GM18499 (cell line): ENCODE measurements at regions not wholly inside any gene's neighbourhood (a gene's known extent, or its start where the extent isn't known, plus 50 kb on each side); places are given as distances from the start of the nearest gene placed in this dataset.

Experiments
- ATAC-seq: cut with Tn5 transposase; IDR thresholded peaks from one replicate; pipeline ENCODE4 v1.9.1; 2021; ENCODE audit warnings: moderate number of reproducible peaks; ENCODE audit not compliant: insufficient read depth, unreplicated experiment

DNA sequence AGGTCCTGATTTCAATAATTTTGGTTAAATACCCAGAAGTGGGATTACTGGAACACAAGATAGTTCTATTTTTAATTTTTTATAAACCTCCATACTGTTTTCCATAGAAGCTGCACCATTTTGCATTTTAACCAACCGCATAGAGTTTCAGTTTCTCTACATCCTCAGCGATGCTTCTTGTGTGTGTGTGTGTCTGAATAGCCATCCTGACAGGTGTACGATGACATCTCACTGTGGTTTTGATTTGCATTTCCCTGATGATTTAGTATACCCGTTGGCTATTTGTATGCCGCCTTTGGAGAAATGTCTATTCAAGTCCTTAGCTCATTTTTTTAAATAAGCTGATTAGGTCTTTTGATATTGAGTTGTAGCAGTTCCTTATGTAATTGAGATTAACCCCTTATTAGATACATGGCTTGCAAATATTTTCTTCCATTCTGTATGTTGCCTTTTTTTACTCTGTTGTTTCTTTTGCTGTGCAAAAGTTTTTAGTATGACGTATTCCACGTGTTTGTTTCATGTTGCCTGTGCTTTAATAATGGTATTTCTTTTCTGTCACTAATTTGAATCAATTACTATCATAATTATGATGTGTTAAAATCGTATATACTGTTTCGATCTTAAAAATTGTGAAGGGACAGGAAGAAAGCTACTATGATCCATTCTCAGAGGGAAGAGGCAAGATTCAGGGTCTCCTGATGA is 227.2 kb upstream of the MON1B start:
- no peak for ATAC-seq

DNA sequence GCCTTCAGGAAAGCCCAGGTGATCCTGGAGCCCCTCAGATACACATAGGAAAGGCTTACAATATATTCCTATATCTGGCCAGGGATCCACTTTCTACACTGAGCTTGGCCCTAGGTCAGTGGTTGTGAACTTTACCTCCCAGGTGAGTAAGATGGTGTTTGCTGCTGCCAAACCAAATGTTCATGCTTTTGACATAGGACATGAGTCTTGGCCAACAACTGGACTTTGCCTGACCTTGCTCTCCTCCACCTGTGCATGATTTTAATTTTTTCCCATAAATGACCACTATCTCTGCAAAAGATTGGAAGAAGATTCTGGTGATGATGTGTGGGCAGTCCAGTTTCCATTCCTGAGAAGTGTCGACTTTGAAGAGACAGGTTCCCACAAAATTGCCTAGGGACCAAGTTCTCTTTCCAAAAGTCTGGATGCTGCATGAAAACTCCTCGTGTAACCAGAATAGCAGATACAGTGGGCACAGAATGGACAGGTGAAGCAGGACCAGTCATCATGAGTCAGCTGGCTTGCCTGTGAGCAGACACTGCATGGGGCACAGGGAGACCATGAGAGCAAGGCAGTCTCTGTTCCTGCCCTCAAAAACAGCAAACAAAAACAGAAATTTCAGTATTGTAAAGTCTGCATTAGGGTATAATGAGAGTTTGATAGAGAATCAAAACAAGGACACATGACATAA is 226.4 kb upstream of the MON1B start:
- ATAC-seq, result no peak

DNA sequence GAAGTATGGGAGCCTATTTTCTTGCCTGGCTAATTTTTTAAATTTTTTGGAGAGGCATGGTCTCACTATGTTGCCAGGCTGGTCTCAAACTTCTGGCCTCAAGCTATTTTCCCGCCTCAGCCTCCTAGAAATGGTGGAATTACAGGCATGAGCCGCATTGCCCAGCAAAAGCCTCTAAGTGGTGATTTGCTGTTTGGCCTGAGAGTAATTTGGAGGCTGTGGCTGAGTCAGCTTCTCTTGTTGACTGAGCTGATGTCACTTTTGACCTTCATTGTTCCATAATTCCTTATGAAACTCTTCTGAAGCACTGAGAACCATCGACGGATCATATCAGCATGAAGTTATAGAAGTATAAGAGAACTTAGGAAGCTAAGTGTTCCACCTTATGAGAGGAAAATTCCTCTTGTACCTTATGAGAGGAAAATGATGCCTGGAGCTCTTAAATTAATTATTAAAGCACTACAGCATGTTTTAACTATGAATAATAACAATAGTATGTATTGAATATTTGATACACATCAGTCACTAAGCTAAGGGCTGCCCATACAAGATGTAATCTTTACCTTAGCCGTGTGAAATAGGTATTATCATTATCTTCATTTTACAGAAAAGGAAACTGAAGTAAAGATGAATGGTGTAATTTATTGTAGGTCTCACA is 220.8 kb upstream of the MON1B start:
- no peak for ATAC-seq

DNA sequence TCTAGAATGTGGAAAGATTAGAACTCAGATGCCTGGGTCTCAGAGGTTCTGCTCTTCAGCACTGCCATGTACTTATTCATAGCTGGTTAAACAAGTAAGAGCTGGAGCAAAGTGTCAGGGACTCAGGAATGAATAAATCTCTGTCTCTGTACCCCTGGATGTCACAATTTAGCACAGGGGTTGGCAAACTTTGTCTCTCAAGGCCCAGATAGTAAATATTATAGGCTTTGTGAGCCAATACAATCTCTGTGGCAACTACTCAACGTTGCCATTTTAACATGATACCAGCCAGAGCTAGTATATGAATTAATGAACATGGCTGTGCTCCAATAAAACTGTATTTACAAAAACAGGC is 220.3 kb upstream of the MON1B start:
- no peak for ATAC-seq

DNA sequence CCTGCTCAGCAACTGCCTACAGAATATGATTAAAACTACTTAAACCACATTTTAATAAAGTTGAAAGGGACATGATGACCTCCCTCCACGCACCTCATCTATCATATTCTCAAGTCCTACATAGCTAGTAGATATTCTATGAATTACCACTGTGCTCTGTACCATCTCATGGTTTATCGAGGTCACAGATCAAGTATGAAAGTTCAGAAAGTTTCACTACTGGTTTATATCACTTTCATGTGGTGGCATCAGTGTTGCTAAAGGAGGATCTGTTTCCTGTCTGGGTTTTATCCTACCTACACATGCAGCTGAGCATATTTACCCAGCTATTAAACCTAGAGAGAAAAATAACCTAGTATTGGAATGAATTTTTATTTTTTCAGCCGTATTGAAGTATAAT is 214.9 kb upstream of the MON1B start:
- ATAC-seq, result peak; percentile 98

DNA sequence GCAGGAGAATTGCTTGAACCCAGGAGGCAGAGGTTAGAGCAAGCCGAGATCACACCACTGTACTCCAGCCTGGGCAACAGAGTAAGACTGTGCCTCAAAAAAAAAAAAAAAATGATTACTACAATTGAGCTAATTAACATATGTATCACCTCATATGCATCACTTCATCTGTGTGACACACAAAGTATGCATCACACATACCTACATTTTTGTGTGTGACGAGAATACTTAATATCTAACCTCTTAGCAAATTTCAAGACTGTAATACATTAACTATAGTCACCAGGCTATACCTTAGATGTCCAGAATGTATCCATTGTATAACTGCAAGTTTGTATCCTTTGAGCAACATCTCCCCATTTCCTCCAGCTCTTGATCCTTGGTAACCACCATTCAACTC is 214.2 kb upstream of the MON1B start:
- no peak for ATAC-seq

DNA sequence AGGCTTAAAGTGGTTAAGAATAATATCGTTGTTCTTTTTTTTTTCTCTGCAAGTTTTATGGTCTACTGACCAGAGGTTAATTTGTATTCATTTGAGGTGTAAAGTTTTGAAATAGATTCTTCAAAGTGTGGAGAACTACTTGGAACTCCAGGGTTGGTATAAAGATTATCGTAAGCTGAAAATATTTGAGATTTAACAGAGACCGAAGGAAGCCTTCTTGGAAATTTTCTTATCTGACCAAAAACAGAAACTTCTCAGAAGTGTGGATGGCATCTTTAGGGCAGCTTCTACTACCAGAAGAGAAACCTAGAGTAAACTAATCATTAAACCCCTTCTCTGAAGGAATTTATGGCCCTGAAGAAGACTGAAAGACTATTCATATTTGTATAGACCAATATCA is 206.8 kb upstream of the MON1B start:
- no peak for ATAC-seq

DNA sequence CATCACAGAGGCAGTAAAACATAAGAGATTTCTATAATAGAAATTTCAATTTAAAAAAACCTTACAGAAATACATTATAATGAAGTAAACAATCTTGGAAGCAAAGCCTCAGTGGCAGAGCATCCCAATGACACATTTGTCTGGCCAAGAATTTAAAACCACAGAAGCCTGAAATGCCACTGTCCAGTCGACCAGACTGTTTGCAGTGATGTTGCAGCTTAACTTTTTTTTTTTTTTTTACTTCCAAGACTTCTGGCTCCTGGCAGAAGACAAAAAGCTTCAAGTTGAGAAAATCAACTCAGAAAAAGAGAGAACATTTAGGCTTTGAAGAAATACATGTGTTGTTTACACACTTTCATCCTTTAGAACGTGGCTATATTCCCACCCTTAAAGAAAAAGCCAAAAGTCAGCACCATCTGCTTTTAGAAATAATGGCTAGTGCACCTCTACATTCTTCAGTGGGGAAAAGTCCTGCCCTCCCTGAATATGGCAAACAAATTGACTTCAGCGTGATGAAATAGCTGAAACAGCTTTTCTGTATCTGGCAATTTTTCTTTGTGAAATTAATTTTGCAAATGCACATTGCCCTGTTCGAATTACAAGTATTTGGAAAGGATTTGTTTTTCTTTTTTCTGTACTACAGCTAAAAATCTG is 205.5 kb upstream of the MON1B start:
- ATAC-seq, result no peak

DNA sequence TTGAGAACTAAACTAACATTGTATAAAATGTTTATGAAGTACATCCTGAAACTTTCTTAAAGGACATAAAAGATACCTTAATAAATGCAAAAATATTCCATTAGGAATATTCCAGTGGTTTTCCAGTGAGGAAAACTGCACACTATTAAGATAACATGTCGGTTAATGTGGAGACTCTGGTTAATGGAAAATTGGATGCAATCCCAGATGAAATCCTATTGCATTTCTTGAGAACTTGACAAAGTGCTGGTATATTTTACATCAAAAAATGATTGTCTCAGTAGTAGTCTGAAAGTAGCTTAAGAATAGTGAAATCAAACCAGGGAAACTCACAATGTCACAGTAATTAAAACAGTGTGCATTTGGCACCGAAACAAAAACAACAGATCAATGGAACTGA is 202.5 kb upstream of the MON1B start:
- ATAC-seq, result no peak

DNA sequence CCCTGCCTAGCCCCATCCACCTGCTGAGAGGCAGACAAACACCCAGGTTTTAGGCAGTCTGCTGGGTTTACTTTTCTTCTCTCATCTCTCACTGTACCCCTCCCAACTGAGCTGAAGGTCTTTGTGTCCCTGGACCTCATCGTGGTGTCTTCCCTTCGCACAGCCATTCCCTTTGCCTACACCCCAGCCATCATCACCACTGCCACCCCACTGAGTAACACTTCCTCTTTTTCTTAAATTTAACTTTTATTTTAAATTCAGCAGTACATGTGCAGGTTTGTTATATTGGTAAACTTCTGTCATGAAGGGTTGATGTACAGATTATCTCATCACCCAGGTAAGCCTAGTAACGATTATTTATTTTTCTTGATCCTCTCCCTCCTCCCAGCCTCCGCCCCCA is 188.3 kb upstream of the MON1B start:
- no peak for ATAC-seq

DNA sequence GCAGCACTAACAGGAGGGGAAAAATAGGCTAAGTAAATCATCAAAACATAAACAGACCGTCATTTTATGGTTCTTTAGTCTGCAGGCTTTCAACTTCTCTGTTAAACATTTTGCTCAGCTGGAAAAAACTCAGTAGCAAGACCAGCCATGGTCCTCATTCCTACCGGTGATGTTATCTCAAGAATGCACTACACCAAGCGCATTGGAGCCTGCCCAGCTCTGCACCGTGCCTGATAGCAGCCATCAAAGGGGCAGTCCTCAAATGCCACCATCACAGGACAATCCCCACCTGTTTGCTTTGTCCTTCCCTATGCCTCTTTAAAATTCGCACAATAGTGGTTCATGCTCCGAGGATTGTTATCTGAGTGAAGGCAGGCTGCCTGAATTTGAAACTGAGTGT is 181.5 kb upstream of the MON1B start:
- no peak for ATAC-seq

DNA sequence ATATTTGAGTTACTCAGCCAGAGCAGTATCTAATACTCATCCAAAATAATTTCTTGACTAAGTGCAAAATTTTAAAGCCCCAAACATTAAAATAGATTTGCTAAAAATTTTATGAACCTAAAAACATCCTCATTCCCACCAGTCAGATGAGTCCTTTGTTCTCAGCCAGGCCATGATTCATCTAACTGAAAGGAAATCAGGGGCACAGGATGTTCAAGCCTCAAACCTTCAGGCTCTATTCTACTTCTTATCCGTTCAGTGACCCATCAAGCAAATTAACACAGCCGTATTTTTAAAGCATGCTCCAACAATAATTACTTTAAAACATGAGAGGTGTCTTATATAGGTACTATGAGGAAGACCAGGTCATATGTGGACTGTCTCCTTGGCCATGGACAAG is 176.5 kb upstream of the MON1B start:
- no peak for ATAC-seq

DNA sequence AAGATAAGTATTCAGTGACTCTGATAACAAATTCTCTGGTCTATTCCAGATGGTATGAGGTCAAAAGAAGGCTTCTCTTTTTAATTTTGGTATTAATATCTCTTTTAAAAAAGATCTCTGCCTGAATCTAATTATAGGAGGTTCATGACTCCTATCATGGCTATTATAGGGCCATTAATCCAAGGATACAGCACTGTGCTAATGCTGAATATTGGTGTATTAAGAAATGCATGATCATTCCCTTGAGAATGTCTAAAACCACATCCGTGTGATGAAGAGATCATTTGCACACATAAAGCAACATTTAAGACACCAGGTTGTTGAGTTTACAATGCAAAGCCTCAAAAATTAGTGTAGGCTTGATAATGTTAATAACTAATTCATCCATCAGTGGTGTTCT is 160.4 kb upstream of the MON1B start:
- no peak for ATAC-seq

DNA sequence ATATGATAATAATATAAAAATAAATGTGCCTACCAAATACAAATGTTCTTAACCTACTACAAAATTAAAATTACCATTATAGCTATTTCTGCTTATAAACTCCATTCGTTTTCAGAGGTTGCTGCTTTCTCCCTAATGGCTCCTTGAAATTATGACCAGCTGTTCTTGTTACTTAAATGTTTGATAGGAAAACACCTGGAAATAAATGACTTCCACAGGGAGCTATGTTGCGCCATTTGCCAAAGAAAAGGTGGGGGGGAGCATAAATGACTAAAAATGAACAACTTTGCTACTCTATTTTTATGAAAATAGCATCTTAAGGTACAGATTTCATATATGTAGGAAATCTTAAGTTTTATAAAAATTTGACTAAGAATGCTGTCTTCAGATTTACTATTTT is 157.5 kb upstream of the MON1B start:
- ATAC-seq, result no peak

DNA sequence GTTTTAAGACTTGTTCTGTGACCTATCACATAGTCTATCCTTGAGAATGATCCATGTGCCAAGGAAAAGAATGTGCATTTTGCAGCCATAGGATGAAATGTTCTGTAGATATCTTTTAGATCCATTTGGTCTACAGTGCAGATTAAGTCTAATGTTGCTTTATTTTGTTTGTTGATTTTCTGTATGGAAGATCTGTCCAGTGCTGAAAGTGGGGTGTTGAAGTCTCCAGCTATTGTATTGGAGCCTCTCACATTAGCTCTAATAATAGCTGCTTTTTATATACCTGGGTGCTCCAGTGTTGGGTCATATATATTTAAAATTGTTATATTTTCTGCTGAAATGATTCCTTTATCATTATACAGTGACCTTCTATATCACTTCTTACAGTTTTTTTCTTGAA is 155.6 kb upstream of the MON1B start:
- no peak for ATAC-seq

DNA sequence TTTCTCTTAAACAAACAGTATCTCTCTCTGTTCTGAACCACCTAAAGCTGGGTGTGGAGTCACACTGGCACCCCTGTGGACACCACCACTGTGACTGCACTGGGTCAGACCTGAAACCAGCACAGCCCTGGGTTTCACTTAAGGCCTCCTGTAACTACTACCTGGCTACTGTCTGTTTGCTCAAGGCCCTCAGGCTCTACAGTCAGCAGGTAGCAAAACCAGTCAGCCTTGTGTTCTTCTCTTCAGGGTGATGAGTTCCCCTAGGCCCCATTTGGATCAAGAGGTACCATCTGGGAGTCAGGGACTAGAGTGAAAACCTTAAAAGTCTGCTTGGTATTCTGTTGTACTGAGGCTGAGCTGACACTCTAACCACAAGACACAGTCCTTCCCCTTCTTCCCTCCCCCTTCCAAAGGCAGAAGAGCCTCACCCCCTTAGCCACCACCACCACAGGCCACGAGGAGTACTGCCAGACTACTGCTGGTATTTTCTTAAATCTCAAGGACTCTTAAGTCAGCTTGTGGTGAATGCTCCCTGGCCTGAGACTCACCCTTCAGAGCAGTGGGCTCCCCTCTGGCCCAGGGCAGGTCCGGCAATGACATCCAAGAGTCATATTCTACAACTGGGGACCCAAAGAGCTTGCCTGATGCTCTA is 153.2 kb upstream of the MON1B start:
- no peak for ATAC-seq

DNA sequence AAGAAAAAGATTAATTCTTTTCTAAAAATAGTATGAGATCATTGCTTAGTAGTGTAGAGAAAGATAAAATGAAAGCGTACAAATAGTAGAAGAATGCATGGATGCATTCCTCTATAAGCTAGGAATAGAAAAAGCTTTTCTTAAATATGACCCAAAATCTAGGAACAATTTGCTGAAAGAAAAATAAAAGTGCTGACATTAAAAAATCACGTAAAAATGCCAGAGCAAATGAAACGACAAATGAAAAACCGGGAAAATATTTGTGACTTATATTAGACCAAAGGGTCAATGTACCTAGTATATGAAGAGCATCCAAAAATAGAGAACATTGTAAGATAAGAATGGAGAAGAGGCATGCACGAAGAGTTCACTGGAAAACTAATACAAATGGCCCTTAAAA is 149.5 kb upstream of the MON1B start:
- ATAC-seq, result no peak

DNA sequence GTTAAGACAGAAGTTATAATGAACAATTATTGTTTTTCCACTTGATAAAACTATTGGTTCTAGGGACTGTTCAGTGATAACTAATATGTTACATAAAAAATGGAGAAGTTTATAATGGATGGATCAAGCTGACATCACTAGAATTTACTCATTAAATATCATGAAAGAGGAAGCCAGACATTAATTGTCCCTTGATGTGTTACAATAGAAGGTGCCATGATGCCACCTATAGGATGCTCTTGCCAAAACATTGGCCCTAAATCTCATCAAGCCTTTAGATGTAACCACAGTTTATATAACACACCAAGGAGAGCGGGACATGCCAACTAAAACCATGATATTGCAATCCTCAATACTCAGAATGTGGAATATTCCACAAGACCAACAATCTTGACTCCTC is 147.9 kb upstream of the MON1B start:
- ATAC-seq, result no peak

DNA sequence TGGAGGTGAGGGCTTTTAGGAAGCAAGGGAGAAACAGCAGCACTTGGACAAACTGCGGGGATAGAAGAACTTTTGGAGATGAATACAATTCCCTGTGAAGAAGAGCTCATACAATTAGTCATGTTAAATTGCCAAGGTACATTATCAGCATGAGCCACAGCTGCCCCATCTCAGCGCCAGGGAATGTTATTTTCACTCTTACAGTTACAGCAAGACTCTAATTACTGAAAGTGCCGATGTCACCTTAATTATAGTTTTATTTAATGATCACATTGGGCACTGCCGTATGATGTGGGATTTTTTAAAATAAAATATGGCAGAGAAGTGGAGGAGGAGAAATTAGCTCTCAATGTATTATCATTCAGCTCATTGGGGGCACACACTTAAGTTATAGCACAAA is 144.8 kb upstream of the MON1B start:
- no peak for ATAC-seq

DNA sequence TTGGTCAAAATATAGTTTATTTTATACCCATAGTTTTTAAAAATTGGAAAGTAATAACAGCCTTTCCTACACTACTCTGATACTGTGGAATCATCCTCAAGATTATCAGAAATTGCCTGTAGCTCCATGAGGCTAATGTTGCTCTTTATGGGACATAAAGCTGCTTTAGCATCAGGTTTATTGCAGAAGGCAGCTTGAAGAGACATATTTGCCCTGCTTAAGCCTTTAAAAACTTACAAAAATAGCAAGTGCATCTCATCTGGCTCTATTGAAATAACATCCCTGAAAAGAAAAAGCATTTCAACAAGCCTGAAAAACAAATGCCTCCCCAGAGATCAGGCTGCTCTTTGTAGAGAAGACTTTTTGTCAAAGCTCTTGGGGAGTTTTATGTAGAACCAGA is 142.9 kb upstream of the MON1B start:
- no peak for ATAC-seq

DNA sequence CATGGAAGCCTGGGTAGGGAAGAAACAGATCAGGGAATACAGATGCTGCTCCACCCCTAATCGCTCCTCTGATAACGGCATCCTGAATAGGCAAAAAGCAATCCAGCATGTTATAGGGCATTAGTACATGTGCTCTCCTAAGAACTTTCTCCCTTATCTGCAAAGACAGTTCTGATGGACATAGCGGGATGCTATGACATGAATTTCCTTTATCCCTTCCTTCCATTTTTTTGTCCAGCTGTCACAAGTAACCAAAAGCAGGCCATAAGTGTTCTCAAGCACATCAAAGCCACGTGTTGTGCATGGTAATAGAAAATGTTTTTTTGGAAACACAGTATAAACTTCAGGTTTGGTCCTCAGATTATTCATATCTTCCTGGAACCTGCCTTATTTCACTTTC is 141.4 kb upstream of the MON1B start:
- no peak for ATAC-seq
